GM12878 (cell line): ENCODE measurements at regions not wholly inside any gene's neighbourhood (a gene's known extent, or its start where the extent isn't known, plus 50 kb on each side); places are given as distances from the start of the nearest gene placed in this dataset.

Experiments used
- ATAC-seq: fragments of 200-7000 bp; cut with Tn5 transposase; 3 replicates; pipeline ENCODE4 v1.9.1; 2020; ENCODE audit warnings: mild to moderate bottlenecking, moderate library complexity
- BruUV-seq: library from RNA; stranded (reverse); fragments of 400-500 nt; replicated peaks from 2 replicates; lab custom pipeline; 2021; lab: Mats Ljungman, UMichigan
- CTCF ChIA-PET: fragments of 300-600 bp; sonication (Branson Sonifier 250); formaldehyde crosslinking; extraction: SDS; loops from one replicate; lab custom pipeline; 2021; ENCODE audit warnings: inconsistent platforms; lab: Yijun Ruan, JAX
- POLR2A ChIA-PET: fragments of 350-600 bp; formaldehyde crosslinking; extraction: SDS; loops from one replicate; lab custom pipeline; 2021; ENCODE audit warnings: inconsistent platforms; lab: Charles Lee
- RAD21 ChIA-PET: fragments of 300-600 bp; sonication (Branson Sonifier 250); formaldehyde crosslinking; loops from one replicate; lab custom pipeline; 2023; ENCODE audit warnings: antibody characterized with exemption; ENCODE audit not compliant: unreplicated experiment; lab: Charles Lee
- SMC1A ChIA-PET: fragments of 300-600 bp; sonication (Branson Sonifier 250); formaldehyde crosslinking; loops from one replicate; lab custom pipeline; 2023; ENCODE audit not compliant: unreplicated experiment, uncharacterized antibody; lab: Charles Lee
- DNase-seq: peaks from one replicate; pipeline ENCODE4 v3.0.0-alpha.2; 2011; ENCODE audit warnings: low read depth, low spot score
- FAIRE-seq: peaks from 3 replicates; lab custom pipeline; 2011; peaks lifted over from hg19 to GRCh38; lab: Jason Lieb, UNC
- H2AFZ ChIP-seq: 2 replicates; pipeline ENCODE4 v1.6.0; 2011; ENCODE audit warnings: low read depth, low read length, control low read depth; ENCODE audit not compliant: control insufficient read depth
- H3K27ac ChIP-seq: 2 replicates; pipeline ENCODE4 v1.5.1; 2011; ENCODE audit warnings: control low read depth; ENCODE audit not compliant: control insufficient read depth, insufficient read depth
- H3K27me3 ChIP-seq, 2 experiments: replicated peaks in 1 of 2; 2 replicates each; pipeline versions ENCODE4 v1.6.0 to v1.6.1; 2011; ENCODE audit warnings: low read length in 1 of 2; ENCODE audit not compliant: control insufficient read depth in 2 of 2, insufficient read depth in 2 of 2
- H3K36me3 ChIP-seq, 2 experiments: 2 replicates each; pipeline ENCODE4 v1.5.1; 2011; ENCODE audit warnings: low read length in 1 of 2; ENCODE audit not compliant: control insufficient read depth in 2 of 2, insufficient read depth in 2 of 2
- H3K4me1 ChIP-seq: 2 replicates; pipeline ENCODE4 v1.6.1; 2011; ENCODE audit warnings: mild to moderate bottlenecking, low read length, moderate library complexity, mixed read lengths; ENCODE audit not compliant: control insufficient read depth, insufficient read depth
- H3K4me2 ChIP-seq: 2 replicates; pipeline ENCODE4 v1.6.0; 2011; ENCODE audit warnings: control low read depth; ENCODE audit not compliant: control insufficient read depth, insufficient read depth
- H3K4me3 ChIP-seq: fragments of 200-600 bp; sonication (generic); 2 replicates; pipeline ENCODE4 v1.5.1; 2016
- H3K79me2 ChIP-seq: 2 replicates; pipeline ENCODE4 v1.6.0; 2011; ENCODE audit warnings: low read length; ENCODE audit not compliant: control insufficient read depth, insufficient read depth
- H3K9ac ChIP-seq: 2 replicates; pipeline ENCODE4 v1.8.0; 2011; ENCODE audit warnings: low read length, control low read depth, mixed read lengths; ENCODE audit not compliant: control insufficient read depth, insufficient read depth
- H3K9me3 ChIP-seq: replicated peaks from 3 replicates; pipeline ENCODE4 v1.5.1; 2011; ENCODE audit warnings: mild to moderate bottlenecking, low read length; ENCODE audit not compliant: control insufficient read depth, insufficient read depth
- H4K20me1 ChIP-seq: 2 replicates; pipeline ENCODE4 v1.6.0; 2011; ENCODE audit not compliant: control insufficient read depth, insufficient read depth
- BRCA1 ChIP-seq: IDR thresholded peaks from 2 replicates; pipeline ENCODE4 v1.6.1; 2011; ENCODE audit warnings: low read depth, low read length, improper control_type of control experiment
- CBX5 ChIP-seq: sonication (generic); IDR thresholded peaks from 2 replicates; pipeline ENCODE4 v1.6.1; 2016; ENCODE audit warnings: low read depth, moderate library complexity, mild to moderate bottlenecking, inconsistent platforms
- CHD2 ChIP-seq: IDR thresholded peaks from 2 replicates; pipeline ENCODE4 v1.6.1; 2011; ENCODE audit warnings: low read depth, low read length, improper control_type of control experiment, borderline replicate concordance
- KAT2A ChIP-seq: conservative IDR thresholded peaks from 2 replicates; pipeline ENCODE4 v1.6.1; 2011; ENCODE audit warnings: low read depth, low read length; ENCODE audit not compliant: control insufficient read depth
- MYC ChIP-seq: IDR thresholded peaks from 2 replicates; pipeline ENCODE4 v1.6.1; 2011; ENCODE audit warnings: mild to moderate bottlenecking, low read length, moderate library complexity, inconsistent platforms; ENCODE audit not compliant: insufficient read depth, insufficient replicate concordance, insufficient read length, severe bottlenecking
- SUPT20H ChIP-seq: IDR thresholded peaks from 2 replicates; pipeline ENCODE4 v1.6.1; 2011; ENCODE audit warnings: low read depth, mild to moderate bottlenecking, low read length, moderate library complexity, borderline replicate concordance; ENCODE audit not compliant: control insufficient read depth
- TCF12 ChIP-seq: IDR thresholded peaks from 2 replicates; pipeline ENCODE4 v1.6.1; 2011; ENCODE audit warnings: low read depth, mild to moderate bottlenecking, low read length
- ZBTB40 ChIP-seq: fragments of 450-650 bp; IDR thresholded peaks from 2 replicates; pipeline ENCODE4 v1.6.1; 2016; ENCODE audit warnings: mild to moderate bottlenecking, moderate library complexity, borderline replicate concordance
- WGBS: methylation state at CpG from one replicate; pipeline ENCODE4 v1.1.6; 2016; ENCODE audit warnings: low lambda C conversion rate; ENCODE audit not compliant: insufficient replicate concordance, insufficient coverage; ENCODE audit errors: missing lambda C conversion rate; 5-methylcytosine and 5-hydroxymethylcytosine counted together
- in situ Hi-C: fragments of 300-500 bp; cut with MboI; formaldehyde crosslinking; loops from 9 replicates; pipeline ENCODE4 v1.14.3; 2018; ENCODE audit warnings: mixed read lengths
- intact Hi-C: fragments of 100-400 bp; cut with micrococcal nuclease; formaldehyde crosslinking; loops from one replicate; pipeline ENCODE4 v1.14.2; 2022; ENCODE audit not compliant: unreplicated experiment
- TF ChIP-seq, protein P1 (sequence below), 3 experiments: IDR thresholded peaks in 2 of 3; conservative IDR thresholded peaks in 1 of 3; 2 replicates each; pipeline ENCODE4 v1.5.1; 2011; ENCODE audit warnings: low read depth in 3 of 3, low read length in 3 of 3, mild to moderate bottlenecking in 3 of 3, control low read depth in 2 of 3, moderate library complexity in 2 of 3, inconsistent platforms in 1 of 3, mixed read lengths in 1 of 3; ENCODE audit not compliant: control insufficient read depth in 2 of 3, insufficient read depth in 1 of 3; ENCODE audit errors: extremely low read depth in 1 of 3

DNA sequence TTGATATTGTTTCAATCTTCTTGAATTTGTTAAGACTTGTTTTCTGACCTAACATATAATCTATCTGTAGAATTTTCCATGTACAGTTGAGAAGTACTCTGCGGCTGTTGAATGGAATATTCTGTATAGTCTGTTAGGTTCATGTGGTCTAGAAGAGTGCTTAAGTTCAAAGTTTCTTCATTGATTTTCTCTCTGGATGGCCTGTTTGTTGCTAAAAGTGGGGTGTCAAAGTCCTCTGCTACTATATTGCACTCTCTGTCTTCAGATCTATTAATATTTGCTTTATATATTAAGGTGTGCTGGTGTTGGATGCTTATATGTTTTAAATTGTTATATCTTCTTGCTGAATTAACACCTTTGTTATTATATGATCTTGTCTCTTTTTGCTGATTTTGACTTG, 290.9 kb upstream of the STXBP6 start:
- H3K36me3 ChIP-seq, result no peaks in the 10 kb centered on the region
- 95% methylated on average over 1 of the region's 1 CpG for WGBS
- no peak overlapping the region for H3K4me3 ChIP-seq
- H3K27ac ChIP-seq, result no peak overlapping the region
- no peaks in the 10 kb centered on the region for H3K79me2 ChIP-seq
- H3K4me2 ChIP-seq, result no peak overlapping the region
- ChIA-PET SMC1A (no interaction called here), POLR2A (no interaction called here), CTCF (no interaction called here), RAD21 (no interaction called here)
- intact Hi-C loops (no loop called here), in situ Hi-C loops (no loop called here)
- no peaks in the 10 kb centered on the region for H3K4me1 ChIP-seq
- H4K20me1 ChIP-seq, result no peaks in the 10 kb centered on the region
- H2AFZ ChIP-seq, result no peak overlapping the region
- FAIRE-seq, result no peak
- no peak for DNase-seq
- H3K27me3 ChIP-seq, result no peaks in the 10 kb centered on the region
- no TSS peak for BruUV-seq
- ATAC-seq, result no peak
- no peaks in the 10 kb centered on the region; the same call in 2 of the 3 replicates for H3K9me3 ChIP-seq
- no peak overlapping the region for H3K9ac ChIP-seq
- TF ChIP-seq BRCA1 (no peak), CBX5 (no peak), KAT2A (no peak)

DNA sequence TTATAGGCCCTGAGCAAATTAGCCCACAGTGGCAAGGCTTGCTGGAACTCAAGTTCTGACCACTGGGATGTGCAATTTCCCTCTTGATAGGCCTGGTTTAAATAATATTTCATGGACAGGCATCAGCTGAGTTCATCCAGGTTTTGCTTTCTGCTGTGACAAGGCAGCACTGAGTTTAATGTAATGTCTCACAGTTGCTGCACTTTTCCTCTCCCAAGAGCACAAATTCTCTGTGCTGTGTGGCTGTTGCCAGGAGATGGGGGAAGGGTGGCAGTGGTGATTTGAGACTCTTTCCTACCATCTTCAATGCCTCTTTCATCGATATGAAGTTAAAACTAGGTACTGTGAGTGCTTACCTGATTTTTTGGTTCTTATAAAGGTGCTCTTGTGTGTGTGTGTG, 272.8 kb upstream of the STXBP6 start:
- BruUV-seq, result no TSS peak
- ChIA-PET POLR2A (no interaction called here), CTCF (no interaction called here), SMC1A (no interaction called here), RAD21 (no interaction called here)
- in situ Hi-C loops (no loop called here), intact Hi-C loops (no loop called here)
- Histone ChIP-seq H3K4me3 (no peak overlapping the region), H3K36me3 (no peaks in the 10 kb centered on the region), H2AFZ (no peak overlapping the region), H3K9ac (no peak overlapping the region), H3K79me2 (no peaks in the 10 kb centered on the region), H3K27me3 (no peaks in the 10 kb centered on the region), H3K4me1 (no peaks in the 10 kb centered on the region), H3K27ac (no peak overlapping the region), H3K9me3 (no peaks in the 10 kb centered on the region; the same call in 2 of the 3 replicates), H4K20me1 (no peaks in the 10 kb centered on the region), H3K4me2 (no peak overlapping the region)
- 6% methylated on average over 1 of the region's 1 CpG for WGBS
- FAIRE-seq, result no peak
- no peak for DNase-seq
- ATAC-seq, result no peak
- no peak for TF ChIP-seq MYC
- TF ChIP-seq CHD2, result no peak
- TF ChIP-seq, protein P1, sequence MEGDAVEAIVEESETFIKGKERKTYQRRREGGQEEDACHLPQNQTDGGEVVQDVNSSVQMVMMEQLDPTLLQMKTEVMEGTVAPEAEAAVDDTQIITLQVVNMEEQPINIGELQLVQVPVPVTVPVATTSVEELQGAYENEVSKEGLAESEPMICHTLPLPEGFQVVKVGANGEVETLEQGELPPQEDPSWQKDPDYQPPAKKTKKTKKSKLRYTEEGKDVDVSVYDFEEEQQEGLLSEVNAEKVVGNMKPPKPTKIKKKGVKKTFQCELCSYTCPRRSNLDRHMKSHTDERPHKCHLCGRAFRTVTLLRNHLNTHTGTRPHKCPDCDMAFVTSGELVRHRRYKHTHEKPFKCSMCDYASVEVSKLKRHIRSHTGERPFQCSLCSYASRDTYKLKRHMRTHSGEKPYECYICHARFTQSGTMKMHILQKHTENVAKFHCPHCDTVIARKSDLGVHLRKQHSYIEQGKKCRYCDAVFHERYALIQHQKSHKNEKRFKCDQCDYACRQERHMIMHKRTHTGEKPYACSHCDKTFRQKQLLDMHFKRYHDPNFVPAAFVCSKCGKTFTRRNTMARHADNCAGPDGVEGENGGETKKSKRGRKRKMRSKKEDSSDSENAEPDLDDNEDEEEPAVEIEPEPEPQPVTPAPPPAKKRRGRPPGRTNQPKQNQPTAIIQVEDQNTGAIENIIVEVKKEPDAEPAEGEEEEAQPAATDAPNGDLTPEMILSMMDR (IDR thresholded peaks at IDR 0.05 in 2 of 3, conservative IDR thresholded peaks at IDR 0.05 in 1 of 3; ENCODE audit: control insufficient read depth in 2 of 3, extremely low read depth in 1 of 3, insufficient read depth in 1 of 3, low read depth in 3 of 3, low read length in 3 of 3), result no peak
- no peak for TF ChIP-seq SUPT20H
- no peak for TF ChIP-seq ZBTB40
- TF ChIP-seq TCF12, result no peak
